HepG2 (cell line): ENCODE measurements at regions not wholly inside any gene's neighbourhood (a gene's known extent, or its start where the extent isn't known, plus 50 kb on each side); places are given as distances from the start of the nearest gene placed in this dataset.

ENCODE experiments used
- PHF8 ChIP-seq: sonication (generic); formaldehyde crosslinking; IDR thresholded peaks from 2 replicates; pipeline ENCODE4 v1.5.0; 2020; ENCODE audit warnings: missing genetic modification reagents
- ZNF232 ChIP-seq: sonication (generic); formaldehyde crosslinking; IDR thresholded peaks from 2 replicates; pipeline ENCODE4 v1.4.0; 2020; ENCODE audit warnings: missing genetic modification reagents, borderline replicate concordance
- ZNF3 ChIP-seq: IDR thresholded peaks from 2 replicates; pipeline ENCODE4 v1.7.0; 2017; ENCODE audit warnings: inconsistent platforms
- ZNF670 ChIP-seq: sonication (generic); formaldehyde crosslinking; IDR thresholded peaks from 2 replicates; pipeline ENCODE4 v1.8.0; 2022; ENCODE audit warnings: mild to moderate bottlenecking, missing genetic modification reagents, borderline replicate concordance
- ZSCAN29 ChIP-seq: sonication (generic); formaldehyde crosslinking; conservative IDR thresholded peaks from 2 replicates; pipeline ENCODE4 v1.4.0; 2020; ENCODE audit warnings: mild to moderate bottlenecking, missing genetic modification reagents
- TF ChIP-seq, protein P1 (sequence below): sonication (generic); formaldehyde crosslinking; IDR thresholded peaks from 2 replicates; pipeline ENCODE4 v1.5.0; 2020; ENCODE audit warnings: mild to moderate bottlenecking, missing genetic modification reagents, moderate library complexity
- TF ChIP-seq, protein P2 (sequence below): sonication (generic); formaldehyde crosslinking; IDR thresholded peaks from 2 replicates; pipeline ENCODE4 v1.4.0; 2020; ENCODE audit warnings: missing genetic modification reagents
- TF ChIP-seq, protein P3 (sequence below): sonication (generic); formaldehyde crosslinking; IDR thresholded peaks from 2 replicates; pipeline ENCODE4 v1.4.0; 2020; ENCODE audit warnings: missing genetic modification reagents
- TF ChIP-seq, protein P4 (sequence below): fragments of 450-650 bp; IDR thresholded peaks from 2 replicates; pipeline ENCODE4 v1.6.1; 2017; ENCODE audit warnings: mild to moderate bottlenecking

DNA sequence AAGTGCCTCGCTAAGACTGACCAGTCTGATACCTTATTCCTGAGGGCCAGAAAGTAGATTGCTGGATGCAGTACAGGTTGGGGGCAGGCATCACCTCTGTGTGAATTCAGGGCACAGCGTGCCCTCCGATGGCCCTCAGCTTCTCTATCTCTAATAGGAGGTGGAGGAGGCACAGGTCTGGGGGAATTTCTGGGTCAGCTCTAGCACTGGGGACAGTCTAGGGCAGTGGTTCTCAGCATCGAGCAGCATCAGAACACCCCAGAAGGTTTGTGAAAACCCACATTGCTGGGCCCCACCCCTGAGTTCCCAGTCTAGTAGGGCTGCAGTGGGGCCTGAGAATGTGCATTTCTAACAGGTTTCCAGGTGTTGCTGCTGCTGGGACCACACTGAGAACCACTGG, 166.7 kb downstream of the CDC5L start:
- TF ChIP-seq, protein P1, sequence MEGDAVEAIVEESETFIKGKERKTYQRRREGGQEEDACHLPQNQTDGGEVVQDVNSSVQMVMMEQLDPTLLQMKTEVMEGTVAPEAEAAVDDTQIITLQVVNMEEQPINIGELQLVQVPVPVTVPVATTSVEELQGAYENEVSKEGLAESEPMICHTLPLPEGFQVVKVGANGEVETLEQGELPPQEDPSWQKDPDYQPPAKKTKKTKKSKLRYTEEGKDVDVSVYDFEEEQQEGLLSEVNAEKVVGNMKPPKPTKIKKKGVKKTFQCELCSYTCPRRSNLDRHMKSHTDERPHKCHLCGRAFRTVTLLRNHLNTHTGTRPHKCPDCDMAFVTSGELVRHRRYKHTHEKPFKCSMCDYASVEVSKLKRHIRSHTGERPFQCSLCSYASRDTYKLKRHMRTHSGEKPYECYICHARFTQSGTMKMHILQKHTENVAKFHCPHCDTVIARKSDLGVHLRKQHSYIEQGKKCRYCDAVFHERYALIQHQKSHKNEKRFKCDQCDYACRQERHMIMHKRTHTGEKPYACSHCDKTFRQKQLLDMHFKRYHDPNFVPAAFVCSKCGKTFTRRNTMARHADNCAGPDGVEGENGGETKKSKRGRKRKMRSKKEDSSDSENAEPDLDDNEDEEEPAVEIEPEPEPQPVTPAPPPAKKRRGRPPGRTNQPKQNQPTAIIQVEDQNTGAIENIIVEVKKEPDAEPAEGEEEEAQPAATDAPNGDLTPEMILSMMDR, result no peak
- TF ChIP-seq ZNF232 (CRISPR knock-in tag) (no peak), ZNF3 (no peak), ZSCAN29 (CRISPR knock-in tag) (no peak), ZNF670 (CRISPR knock-in tag) (no peak), PHF8 (CRISPR knock-in tag) (no peak)
- TF ChIP-seq, protein P2, sequence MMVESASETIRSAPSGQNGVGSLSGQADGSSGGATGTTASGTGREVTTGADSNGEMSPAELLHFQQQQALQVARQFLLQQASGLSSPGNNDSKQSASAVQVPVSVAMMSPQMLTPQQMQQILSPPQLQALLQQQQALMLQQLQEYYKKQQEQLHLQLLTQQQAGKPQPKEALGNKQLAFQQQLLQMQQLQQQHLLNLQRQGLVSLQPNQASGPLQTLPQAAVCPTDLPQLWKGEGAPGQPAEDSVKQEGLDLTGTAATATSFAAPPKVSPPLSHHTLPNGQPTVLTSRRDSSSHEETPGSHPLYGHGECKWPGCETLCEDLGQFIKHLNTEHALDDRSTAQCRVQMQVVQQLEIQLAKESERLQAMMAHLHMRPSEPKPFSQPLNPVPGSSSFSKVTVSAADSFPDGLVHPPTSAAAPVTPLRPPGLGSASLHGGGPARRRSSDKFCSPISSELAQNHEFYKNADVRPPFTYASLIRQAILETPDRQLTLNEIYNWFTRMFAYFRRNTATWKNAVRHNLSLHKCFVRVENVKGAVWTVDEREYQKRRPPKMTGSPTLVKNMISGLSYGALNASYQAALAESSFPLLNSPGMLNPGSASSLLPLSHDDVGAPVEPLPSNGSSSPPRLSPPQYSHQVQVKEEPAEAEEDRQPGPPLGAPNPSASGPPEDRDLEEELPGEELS (CRISPR knock-in tag), result no peak
- TF ChIP-seq, protein P3, sequence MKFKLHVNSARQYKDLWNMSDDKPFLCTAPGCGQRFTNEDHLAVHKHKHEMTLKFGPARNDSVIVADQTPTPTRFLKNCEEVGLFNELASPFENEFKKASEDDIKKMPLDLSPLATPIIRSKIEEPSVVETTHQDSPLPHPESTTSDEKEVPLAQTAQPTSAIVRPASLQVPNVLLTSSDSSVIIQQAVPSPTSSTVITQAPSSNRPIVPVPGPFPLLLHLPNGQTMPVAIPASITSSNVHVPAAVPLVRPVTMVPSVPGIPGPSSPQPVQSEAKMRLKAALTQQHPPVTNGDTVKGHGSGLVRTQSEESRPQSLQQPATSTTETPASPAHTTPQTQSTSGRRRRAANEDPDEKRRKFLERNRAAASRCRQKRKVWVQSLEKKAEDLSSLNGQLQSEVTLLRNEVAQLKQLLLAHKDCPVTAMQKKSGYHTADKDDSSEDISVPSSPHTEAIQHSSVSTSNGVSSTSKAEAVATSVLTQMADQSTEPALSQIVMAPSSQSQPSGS (CRISPR knock-in tag), result no peak
- TF ChIP-seq, protein P4, sequence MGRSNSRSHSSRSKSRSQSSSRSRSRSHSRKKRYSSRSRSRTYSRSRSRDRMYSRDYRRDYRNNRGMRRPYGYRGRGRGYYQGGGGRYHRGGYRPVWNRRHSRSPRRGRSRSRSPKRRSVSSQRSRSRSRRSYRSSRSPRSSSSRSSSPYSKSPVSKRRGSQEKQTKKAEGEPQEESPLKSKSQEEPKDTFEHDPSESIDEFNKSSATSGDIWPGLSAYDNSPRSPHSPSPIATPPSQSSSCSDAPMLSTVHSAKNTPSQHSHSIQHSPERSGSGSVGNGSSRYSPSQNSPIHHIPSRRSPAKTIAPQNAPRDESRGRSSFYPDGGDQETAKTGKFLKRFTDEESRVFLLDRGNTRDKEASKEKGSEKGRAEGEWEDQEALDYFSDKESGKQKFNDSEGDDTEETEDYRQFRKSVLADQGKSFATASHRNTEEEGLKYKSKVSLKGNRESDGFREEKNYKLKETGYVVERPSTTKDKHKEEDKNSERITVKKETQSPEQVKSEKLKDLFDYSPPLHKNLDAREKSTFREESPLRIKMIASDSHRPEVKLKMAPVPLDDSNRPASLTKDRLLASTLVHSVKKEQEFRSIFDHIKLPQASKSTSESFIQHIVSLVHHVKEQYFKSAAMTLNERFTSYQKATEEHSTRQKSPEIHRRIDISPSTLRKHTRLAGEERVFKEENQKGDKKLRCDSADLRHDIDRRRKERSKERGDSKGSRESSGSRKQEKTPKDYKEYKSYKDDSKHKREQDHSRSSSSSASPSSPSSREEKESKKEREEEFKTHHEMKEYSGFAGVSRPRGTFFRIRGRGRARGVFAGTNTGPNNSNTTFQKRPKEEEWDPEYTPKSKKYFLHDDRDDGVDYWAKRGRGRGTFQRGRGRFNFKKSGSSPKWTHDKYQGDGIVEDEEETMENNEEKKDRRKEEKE, result no peak
